Thoracic aorta (tissue), 2 donors: ENCODE measurements at regions not wholly inside any gene's neighbourhood (a gene's known extent, or its start where the extent isn't known, plus 50 kb on each side); places are given as distances from the start of the nearest gene placed in this dataset.
"Not testable (repeated sequence)": the region's sequence is repeated elsewhere in the genome, so short reads cannot be mapped to it uniquely, and the experiment has no call there.

Experiments used
- ATAC-seq: fragments of 150-250 bp; one replicate; pipeline ENCODE4 v1.8.0; 2017; ENCODE audit warnings: low read depth; ENCODE audit not compliant: insufficient number of reproducible peaks, low FRiP score
- DNase-seq: peaks from one replicate; pipeline ENCODE4 v3.0.0-alpha.2; 2020; ENCODE audit warnings: low spot score
- H3K27ac ChIP-seq, 2 donors: fragments of 200-600 bp; sonication (generic); 1 replicate in 1 of 2; 2 replicates in 1 of 2; pipeline ENCODE4 v1.5.1; 2016; ENCODE audit warnings: mild to moderate bottlenecking in 2 of 2, moderate library complexity in 2 of 2
- H3K27me3 ChIP-seq: fragments of 200-600 bp; sonication (generic); replicated peaks from 2 replicates; pipeline ENCODE4 v1.6.0; 2016; ENCODE audit warnings: mild to moderate bottlenecking; ENCODE audit not compliant: insufficient read depth
- H3K36me3 ChIP-seq: fragments of 200-600 bp; sonication (generic); one replicate; pipeline ENCODE4 v1.5.1; 2016
- H3K4me1 ChIP-seq, 2 donors: fragments of 200-600 bp; sonication (generic); 1 replicate in 1 of 2; 2 replicates in 1 of 2; pipeline versions ENCODE4 v1.5.1 to v1.6.0; 2016; ENCODE audit warnings: low read depth in 2 of 2, mild to moderate bottlenecking in 1 of 2; ENCODE audit not compliant: control insufficient read depth in 1 of 2
- H3K4me3 ChIP-seq: fragments of 200-600 bp; sonication (generic); 2 replicates; pipeline ENCODE4 v1.5.1; 2016; ENCODE audit warnings: mild to moderate bottlenecking
- H3K9me3 ChIP-seq: fragments of 200-600 bp; sonication (generic); 2 replicates; pipeline ENCODE4 v1.5.1; 2016
- CTCF ChIP-seq: fragments of 200-600 bp; sonication (generic); IDR thresholded peaks from one replicate; pipeline ENCODE4 v1.5.1; 2019; ENCODE audit warnings: antibody characterized with exemption

- ATAC-seq (no peak), DNase-seq (no peak)
- no peak for TF ChIP-seq CTCF
- Histone ChIP-seq H3K4me1 (no peaks in the 10 kb centered on the region), H3K27ac (no peak overlapping the region), H3K4me3 (no peak overlapping the region), H3K36me3 (no peaks in the 10 kb centered on the region), H3K27me3 (no peaks in the 10 kb centered on the region), H3K9me3 (no peaks in the 10 kb centered on the region)
Observed at GRCh38 chr3:20637729-20638128, 451.7 kb upstream of the SGO1 start.

GRCh38 chr3:20622304-20622703 lies 436.3 kb upstream of the SGO1 start:
- Histone ChIP-seq H3K4me3 (no peak overlapping the region), H3K9me3 (no peaks in the 10 kb centered on the region), H3K27ac (no peak overlapping the region), H3K36me3 (no peaks in the 10 kb centered on the region), H3K27me3 (no peaks in the 10 kb centered on the region), H3K4me1 (no peaks in the 10 kb centered on the region)
- DNase-seq (no peak), ATAC-seq (no peak)
- TF ChIP-seq CTCF = no peak

- H3K27me3 ChIP-seq, DNase-seq, H3K9me3 ChIP-seq, H3K36me3 ChIP-seq, H3K4me1 ChIP-seq, H3K4me3 ChIP-seq, H3K27ac ChIP-seq, ATAC-seq: not testable (repeated sequence)
Observed at GRCh38 chr3:20618621-20619020, 432.6 kb upstream of the SGO1 start.

GRCh38 chr3:20618181-20618580 lies 432.2 kb upstream of the SGO1 start:
- not testable (repeated sequence) for H3K27ac ChIP-seq, H3K27me3 ChIP-seq, H3K4me1 ChIP-seq, H3K4me3 ChIP-seq, DNase-seq, H3K9me3 ChIP-seq, H3K36me3 ChIP-seq, ATAC-seq

- H3K27me3 ChIP-seq, H3K4me1 ChIP-seq, H3K4me3 ChIP-seq, H3K36me3 ChIP-seq, H3K27ac ChIP-seq, DNase-seq, ATAC-seq: not testable (repeated sequence)
- peaks cover 21% of the 10 kb centered on the region for H3K9me3 ChIP-seq
Observed at GRCh38 chr3:20615982-20616381, 430.0 kb upstream of the SGO1 start.

GRCh38 chr3:20608054-20608738 lies 422.2 kb upstream of the SGO1 start:
- H3K9me3 ChIP-seq = peaks cover 18% of the 10 kb centered on the region

More at GRCh38 chr3:20608054-20608738, 422.2 kb upstream of the SGO1 start:
- no peak for TF ChIP-seq CTCF
- H3K27me3 ChIP-seq = no peaks in the 10 kb centered on the region
- H3K27ac ChIP-seq = no peak overlapping the region
- no peaks in the 10 kb centered on the region for H3K4me1 ChIP-seq
- ATAC-seq (no peak), DNase-seq (no peak)
- no peaks in the 10 kb centered on the region for H3K36me3 ChIP-seq
- no peak overlapping the region for H3K4me3 ChIP-seq
